ENCODE measurements at regions not wholly inside any gene's neighbourhood (a gene's known extent, or its start where the extent isn't known, plus 50 kb on each side); places are given as distances from the start of the nearest gene placed in this dataset.
"Not testable (repeated sequence)": the region's sequence is repeated elsewhere in the genome, so short reads cannot be mapped to it uniquely, and the experiment has no call there.

DNA sequence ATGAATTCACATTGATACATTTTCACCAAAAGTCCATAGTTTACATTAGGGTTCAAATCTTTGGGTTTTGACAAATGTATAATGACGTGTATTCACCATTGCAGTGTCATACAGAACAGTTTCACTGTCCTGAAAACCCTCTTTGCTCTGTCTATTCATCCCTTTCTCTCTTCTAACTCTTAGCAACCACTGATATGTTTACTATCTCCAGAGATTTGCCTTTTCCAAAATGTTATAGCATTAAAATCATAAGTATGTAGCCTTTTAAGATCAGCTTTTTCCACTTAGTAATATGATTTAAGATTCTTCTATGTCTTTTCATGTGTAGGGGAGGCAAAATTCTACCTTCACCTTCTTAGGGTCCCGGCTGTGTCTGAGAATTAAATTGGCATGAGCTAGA is 203.8 kb downstream of the TPRG1 start:
- no peak for DNase-seq (ENCODE audit: low read depth)

DNA sequence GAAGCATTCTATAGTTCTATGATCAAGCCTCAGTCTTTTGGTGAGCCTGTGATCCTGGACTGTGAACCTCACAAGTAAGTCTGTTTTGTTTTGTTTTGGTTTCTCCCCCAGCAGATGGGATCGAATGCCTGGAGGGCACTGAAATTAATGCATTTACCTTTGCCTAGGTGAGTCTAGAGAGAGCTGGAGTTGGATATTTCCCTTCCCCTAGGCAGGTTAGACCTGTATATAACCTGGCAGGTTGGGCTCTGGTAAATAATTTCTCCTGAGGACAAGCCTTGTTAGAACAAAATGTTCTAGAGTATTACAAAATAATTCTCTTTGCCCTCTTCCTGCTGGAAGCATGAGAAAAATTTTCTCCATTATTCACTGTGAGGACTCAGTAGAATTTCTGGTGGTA is 211.9 kb downstream of the TPRG1 start:
- DNase-seq (ENCODE audit: low read depth), result no peak

DNA sequence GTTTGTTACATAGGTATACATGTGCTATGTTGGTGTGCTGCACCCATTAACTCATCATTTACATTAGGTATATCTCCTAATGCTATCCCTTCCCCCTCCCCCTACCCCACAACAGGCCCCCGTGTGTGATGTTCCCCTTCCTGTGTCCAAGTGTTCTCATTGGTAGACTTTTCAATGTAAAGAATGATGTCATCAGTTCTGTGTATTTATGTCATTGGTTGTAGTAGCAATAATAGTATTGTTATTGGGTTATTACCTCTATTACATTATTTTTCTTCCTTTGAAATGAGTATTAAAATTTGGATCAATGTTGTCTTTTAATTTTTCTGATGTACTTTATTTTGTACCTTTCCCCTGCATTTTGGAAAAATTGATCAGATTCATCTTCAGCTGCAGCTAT is 214.1 kb downstream of the TPRG1 start:
- DNase-seq (ENCODE audit: low read depth), result not testable (repeated sequence)

DNA sequence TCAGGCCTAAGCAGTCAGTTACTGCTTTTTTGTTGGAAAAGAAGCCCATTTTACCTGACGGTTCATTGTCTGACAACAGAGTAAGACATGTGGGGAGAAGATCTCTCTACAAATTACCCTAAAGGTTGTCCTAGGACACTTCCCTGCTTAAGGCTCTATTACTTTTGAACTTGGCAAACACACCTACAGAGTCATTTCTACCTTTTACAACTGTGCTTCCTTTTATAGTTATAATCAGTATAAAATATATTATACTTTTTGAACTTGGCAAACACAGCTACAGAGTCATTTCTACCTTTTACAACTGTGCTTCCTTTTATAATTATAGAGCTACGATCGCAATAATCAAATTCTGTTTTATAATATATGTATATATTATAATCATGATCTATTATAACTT is 215.0 kb downstream of the TPRG1 start:
- no peak for DNase-seq (ENCODE audit: low read depth)

DNA sequence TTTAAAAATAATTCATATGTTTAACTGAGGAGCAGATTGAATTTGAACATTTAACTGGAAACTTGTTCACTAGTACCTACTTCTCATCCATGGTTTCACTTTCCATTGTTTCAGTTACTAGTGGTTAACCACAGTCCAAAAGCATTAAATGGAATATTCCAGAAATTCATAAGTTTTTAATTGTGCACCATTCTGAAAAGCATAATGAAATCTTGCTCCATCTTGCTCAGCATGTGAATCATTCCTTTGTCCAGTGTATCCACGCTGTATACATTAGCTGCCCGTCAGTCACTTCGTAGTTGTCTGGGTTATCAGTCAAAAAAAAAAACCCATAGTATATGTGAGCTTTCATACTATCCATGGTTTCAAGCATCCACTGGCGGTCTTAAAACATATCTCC is 217.6 kb downstream of the TPRG1 start:
- no peak for DNase-seq (ENCODE audit: low read depth)

DNA sequence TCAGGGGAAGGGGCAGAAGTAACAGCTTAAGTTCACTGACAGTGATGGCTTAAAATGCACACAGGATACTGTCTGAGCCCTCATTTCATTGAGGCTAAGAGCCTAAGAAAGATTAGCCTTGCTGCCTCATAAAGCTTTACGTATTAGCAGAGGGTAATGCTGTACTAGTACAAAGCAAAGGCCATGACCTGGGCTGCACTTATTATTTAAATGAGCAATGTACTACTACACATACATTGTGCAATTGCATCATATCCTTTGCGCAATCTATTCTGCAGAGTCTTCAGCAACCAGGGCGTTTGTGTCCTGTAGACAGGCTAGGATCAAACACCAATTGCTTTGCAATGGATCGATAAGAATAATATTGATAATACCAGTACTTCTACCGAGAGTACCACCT is 221.8 kb downstream of the TPRG1 start:
- no peak for DNase-seq (ENCODE audit: low read depth)

DNA sequence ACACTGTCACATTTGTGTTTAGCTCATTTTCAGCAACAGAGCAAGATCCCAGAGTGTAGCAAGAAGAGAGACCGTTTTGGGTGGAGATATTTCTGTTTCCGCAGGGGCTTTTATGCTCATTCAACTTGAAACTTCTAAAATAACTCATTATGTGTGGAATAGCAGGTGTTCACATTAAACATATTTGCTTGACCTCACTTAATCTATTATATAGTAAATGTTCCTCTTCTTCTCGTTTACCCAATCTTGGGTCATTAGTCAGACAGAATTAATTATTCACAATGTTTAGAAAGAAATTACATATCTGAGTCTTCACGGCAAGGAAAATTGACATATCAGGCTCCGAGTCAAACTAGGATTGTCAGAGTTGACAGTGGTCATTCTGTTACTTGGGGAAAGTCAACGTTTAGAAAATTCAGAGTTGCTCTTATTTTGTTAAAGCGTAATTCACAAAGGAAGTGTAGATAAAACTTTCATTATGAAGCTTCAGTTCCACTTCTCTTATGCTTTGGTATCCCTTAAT is 222.9 kb downstream of the TPRG1 start:
- no peak for DNase-seq (ENCODE audit: low read depth)

DNA sequence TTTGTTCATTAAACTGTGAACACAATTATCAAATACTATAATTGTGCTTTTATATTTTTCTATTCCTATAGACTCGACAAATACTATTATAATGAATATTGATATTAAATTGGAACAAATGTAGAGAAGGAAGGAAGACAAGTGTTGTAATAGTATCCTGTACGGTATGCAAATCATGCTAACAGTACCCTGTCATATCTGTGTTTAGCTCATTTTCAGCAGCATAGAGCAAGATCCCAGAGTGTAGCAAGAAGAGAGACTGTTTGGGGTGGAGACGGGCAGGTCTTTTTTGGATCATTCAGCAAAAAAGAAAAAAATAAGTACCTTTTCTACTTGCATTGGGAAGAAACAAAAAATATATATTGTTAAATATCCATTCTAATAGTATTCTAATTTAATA is 224.1 kb downstream of the TPRG1 start:
- no peak for DNase-seq (ENCODE audit: low read depth)

DNA sequence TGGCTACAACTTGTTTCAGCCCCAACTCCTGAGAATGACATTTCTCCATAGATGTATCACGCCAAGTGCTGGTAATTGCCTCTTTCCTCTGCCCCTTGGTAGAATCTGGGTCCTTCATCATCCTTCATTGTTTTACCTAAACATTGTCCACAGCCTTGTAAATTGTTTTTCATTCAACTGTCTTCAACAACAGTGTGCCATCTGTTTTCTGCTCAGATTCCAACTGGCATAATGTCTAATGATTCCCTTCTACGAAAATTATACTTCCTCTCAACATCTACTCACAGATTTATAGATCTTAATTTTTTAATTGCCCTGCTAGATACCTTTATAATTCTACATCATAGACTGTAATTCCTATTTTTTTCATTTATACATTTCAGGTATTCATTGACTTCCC is 226.9 kb downstream of the TPRG1 start:
- DNase-seq (ENCODE audit: low read depth), result no peak

DNA sequence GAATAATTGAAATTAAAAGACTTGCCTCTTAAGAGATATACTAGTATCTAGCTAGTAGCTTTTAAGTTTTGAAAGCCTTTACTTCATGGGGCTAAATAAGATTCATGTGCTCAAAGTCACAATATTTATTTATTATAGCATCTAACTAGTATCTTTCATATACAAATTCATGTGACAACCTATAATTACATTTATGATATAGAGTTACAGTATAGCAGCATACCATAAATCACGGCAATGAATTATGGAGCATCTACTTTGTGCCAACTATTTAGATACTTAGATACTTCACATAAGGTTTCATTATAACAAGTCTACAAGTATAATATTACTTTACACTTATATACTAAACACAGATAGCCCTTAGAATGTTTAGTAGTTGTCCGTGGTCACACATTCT is 229.4 kb downstream of the TPRG1 start:
- no peak for DNase-seq (ENCODE audit: low read depth)

DNA sequence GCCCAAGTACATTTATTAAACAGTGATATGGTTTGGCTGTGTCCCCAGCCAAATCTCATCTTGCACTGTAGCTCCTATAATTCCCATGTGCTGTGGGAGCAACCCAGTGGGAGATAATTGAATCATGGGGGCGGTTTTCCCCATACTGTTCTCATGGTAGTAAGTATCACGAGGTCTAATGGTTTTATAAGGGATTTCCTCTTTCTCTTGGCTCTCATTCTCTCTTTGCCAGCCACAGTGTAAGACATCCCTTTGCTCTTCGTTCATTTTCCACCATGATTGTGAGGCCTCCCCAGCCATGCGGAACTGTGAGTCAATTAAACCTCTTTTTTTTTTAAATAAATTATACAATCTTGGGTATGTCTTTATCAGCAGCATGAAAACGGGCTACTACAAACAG is 228.0 kb upstream of the TP63 start:
- DNase-seq (ENCODE audit: low read depth), result no peak

DNA sequence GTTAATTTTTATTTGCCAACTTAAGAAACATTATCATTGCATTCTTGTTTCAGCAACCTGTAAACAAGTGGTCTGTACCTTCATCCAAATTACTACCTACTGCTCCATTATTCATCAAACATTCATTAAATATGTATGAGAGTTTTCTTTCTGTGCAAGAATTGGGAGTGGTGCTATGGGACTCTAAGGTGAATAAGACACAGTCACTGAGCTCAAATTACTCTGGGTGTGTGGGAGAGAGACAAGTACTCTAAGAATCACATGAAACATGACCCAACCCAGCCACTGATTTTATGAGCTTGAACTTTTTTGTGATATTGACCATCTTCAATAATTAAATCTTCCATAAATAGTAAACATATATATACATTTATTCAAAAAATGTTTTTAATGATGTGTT is 227.2 kb upstream of the TP63 start:
- DNase-seq (ENCODE audit: low read depth), result no peak

DNA sequence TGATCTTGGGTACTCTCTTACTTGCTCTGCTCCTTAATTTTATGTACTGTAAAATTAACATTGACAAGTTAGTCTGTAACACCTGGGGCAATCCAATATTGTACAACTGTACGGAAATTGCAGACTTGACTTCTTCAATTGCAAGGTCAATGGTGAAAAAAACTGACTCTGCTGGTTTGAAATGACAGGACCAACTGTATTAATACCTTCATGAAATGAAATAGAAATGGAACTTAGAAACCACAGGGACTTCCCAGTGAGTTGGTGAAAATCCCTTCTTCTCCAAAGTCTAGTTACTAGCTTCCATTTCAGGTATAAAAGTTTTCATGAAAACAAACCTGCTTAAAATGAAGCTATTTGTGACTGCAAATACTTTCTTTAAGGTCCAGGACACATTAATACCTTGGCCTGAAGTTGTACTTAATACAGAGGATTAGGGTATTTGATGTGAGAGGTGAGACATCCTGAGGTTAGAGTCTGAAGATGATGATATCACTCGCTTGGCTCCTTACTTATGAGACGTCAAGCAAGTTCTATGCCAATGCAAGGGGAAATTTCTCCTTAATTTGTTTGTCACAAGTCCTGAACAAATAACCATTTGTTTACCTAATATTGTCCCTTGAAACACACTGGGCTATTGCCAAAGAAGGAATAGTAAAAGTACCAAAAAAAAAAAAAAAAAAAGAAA is 226.2 kb upstream of the TP63 start:
- DNase-seq (ENCODE audit: low read depth), result no peak

DNA sequence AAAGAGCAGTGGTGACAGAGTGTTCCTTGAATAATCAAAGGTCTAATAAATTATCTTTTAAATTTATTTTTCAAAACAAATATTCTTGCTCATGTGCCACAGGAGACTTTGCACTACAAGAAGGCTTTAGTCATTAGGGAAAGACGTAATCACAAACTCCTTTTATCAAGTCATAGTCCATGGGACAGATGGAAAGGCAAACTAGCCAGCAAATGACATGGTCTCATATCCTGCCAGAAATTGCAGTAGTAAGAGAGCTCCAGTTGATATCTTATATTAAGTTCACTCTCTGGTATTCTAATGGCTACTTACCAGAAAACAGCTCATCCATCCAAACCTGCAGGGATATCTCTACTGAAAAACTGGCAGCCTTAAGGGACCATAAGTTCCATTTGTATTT is 225.0 kb upstream of the TP63 start:
- DNase-seq (ENCODE audit: low read depth), result no peak

DNA sequence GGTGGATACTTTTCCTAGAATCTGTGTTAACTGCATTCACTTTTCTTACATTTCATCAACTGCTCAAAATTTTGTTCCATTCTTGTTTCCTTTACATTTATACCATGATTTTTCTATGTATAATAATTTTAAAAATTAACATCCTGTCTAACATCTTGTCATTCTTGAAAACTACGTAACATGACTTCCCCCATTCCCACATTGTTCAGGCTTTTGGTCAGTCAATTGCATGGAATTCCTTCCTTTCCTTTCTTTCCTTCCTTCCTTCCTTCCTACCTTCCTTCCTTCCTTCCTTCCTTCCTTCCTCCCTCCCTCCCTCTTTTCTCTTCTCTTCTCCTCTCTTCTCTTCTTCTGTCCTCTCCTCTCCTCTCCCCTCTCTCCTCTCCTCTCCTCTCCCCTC is 220.7 kb upstream of the TP63 start:
- no peak for DNase-seq (ENCODE audit: low read depth)

DNA sequence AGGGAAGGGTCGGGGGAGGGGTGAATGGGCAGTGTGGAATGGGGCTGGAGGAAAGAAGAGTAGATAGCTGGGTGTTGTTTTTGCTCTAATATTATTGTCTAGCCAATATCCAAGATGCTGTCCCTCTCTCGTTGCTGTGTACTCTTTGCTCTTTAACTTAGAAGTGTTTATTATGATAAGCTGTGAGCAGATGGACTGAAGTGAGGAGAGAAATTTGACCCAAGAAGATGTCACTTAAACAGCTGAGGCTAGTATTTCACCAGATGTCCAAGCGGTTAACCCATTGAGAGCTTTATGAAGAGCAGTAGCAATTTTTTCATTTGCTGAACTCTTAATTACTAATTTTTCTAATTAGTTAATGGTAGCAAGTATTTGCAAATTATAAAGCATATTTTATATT is 212.2 kb upstream of the TP63 start:
- DNase-seq (ENCODE audit: low read depth), result no peak

DNA sequence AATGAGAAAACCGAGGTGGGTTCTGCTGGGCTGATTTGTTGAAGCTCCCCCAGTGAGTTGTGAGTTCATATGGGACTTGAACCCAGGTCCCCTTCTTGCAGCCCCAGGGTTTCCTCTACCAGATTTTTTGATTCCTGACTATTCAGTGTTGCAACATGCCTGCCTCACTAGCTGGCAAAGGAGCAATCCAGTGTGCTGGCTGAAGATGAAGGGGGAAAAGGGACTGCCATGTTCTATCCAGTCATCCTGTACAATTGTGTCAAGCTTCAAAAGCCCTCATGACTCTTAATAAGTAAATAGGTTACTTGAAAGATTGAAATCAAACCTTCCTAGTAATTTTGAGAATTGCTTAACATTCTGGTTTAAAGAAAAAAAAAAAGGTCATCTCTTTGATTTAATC is 211.5 kb upstream of the TP63 start:
- DNase-seq (ENCODE audit: low read depth), result no peak

DNA sequence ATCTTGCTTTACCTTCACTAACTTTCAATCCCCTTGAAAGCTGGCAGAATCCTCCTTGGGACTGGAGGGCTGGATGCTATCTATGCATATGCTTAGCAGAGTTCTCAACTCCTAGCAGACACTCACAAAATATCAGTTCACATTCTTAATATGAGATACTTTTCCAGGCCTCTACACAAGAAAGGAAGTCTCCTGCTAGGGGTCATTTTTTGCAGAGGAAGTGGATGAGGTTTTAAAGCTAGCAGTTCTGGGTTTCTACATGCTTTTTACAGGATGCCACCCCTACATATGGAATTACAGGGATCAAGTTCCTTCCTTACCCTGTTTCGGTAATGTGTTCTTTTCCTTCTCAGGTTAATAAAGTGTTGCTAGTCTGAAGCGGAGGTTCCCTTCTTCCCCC is 206.3 kb upstream of the TP63 start:
- no peak for DNase-seq (ENCODE audit: low read depth)

DNA sequence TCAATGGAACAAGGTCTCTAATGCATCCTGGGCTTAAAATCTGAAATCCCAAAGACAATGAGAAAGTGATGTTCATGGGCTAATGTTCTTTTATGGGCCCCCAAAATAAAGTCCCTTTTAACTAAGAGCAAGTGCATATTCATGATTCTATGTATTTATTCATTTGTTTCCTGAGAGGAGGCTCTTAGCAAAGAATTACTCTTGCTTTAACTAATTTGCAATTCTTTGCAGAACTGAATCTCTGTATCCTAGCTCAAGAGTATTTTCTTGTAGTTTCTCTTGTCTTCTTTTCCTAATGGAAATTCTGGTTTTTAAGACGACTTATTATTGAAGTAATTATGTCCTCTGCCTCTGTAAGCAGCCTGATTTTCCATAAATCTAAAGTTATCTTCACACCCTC is 202.2 kb upstream of the TP63 start:
- no peak for DNase-seq (ENCODE audit: low read depth)

DNA sequence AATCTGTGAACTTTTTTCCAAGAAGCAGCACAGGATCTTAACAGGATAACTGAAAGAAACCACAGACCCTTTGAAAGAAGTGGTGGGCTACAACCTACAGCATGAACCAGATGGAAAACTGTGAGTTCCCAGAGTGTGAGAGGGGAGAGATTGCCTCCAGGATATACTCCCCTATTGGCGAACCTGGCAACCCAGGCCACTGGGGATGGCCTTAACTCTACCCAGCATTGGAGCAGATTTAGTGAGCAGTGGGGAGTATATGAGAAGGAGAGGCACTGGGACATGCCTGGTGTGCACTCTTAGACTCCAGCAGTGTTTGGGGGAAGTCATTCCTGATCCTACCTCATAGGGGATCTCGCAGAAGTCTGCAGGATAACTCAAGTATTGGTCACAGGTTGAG is 201.0 kb upstream of the TP63 start:
- DNase-seq (ENCODE audit: low read depth), result no peak

DNA sequence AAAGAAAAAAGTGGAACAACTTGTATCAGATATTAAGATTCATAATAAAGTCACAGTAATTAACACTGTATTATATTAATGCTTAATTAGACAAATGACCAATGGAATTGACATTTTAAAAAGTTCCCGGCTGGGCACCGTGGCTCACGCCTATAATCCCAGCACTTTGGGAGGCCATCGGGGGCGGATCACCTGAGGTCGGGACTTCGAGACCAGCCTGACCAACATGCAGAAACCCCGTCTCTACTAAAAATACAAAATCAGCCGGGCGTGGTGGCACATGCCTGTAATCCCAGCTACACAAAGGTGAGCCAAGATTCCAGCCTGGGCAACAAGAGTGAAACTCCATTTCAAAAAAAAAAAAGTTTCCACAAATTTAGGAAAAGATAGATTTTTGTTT is 188.9 kb upstream of the TP63 start:
- DNase-seq (ENCODE audit: low read depth), result not testable (repeated sequence)

DNA sequence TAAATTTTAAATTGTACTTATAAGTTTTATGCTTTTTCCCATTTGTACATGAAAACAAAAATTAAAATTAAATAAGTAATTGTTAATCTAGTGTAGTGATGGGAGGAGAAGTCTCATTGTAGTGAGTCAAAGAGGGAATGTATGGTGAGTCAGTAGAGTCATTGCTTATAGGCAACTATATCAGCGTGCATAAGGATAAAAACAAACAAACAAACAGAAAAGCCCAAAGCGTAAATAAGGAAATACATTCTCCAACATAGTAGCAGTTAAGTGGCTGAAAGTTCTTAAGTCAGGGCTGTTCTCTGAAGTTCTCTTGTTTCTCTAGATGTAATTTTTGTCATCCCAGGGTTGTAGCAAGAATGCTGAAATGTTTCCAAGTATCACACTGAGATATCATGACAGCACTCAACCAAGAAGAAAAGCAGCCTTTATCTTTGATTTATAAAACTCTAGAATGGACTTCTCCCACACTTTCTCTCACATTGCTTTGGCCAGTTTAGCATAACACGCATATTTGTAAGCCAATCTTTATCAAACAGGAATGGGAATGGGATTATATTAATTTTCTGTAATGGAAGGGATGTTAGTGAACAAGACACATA is 184.1 kb upstream of the TP63 start:
- DNase-seq (ENCODE audit: low read depth), result no peak

DNA sequence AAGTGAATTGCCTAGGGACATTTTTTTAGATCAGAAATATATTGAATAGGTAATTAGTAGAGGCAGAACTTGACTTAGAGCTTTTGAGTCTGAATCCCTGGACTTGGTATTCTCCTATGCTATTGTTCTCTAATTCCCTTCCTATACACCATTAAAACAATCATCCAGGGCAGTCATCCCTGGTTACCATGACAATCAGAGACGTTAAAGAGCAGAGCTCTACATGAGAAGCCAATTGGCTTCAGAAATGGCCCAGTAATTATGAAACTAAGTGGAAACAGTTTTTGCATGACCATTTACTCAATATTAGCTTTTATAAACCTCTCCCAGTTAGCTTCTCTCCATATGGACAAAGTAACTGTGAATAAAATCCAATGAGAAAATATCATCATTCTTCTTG is 182.1 kb upstream of the TP63 start:
- DNase-seq (ENCODE audit: low read depth), result no peak

DNA sequence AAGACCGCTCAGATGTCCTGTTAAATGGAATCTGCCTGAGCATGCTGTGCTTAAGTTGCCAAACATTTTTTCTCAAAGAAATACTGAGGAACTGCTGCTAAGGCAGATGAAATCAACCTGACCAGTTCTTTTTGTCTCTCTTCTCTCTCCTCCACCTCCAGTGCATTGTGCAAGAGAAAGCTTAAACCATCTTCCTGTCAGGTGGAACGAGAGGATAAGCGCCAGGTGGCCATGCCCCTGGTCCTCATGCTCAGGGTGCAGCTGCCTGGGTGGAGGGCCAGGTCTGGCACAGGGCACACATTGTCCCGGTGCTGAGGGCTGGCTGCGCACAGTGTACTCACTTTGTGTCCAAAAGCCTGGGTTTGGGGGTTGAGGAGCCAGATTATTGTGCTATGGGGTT is 176.2 kb upstream of the TP63 start:
- DNase-seq (ENCODE audit: low read depth), result no peak

All from EH (cell line).